Left ventricle myocardium inferior (tissue), 1 donor: ENCODE measurements at regions not wholly inside any gene's neighbourhood (a gene's known extent, or its start where the extent isn't known, plus 50 kb on each side); places are given as distances from the start of the nearest gene placed in this dataset.

Experiments
- DNase-seq: peaks from one replicate; pipeline ENCODE4 v3.0.0-alpha.2; 2020
- H3K27ac ChIP-seq: fragments of 200-600 bp; replicated peaks from 2 replicates; pipeline ENCODE4 v1.8.0; 2021
- H3K27me3 ChIP-seq: fragments of 200-600 bp; 2 replicates; pipeline ENCODE4 v1.8.0; 2021; ENCODE audit warnings: low read depth
- H3K36me3 ChIP-seq: fragments of 200-600 bp; 2 replicates; pipeline ENCODE4 v1.8.0; 2021
- H3K4me1 ChIP-seq: fragments of 200-600 bp; 2 replicates; pipeline ENCODE4 v1.8.0; 2021
- H3K4me3 ChIP-seq: fragments of 200-600 bp; 2 replicates; pipeline ENCODE4 v1.8.0; 2021; ENCODE audit warnings: mild to moderate bottlenecking, moderate library complexity
- H3K9me3 ChIP-seq: fragments of 200-600 bp; replicated peaks from 2 replicates; pipeline ENCODE4 v1.8.0; 2021
- intact Hi-C: fragments of 100-400 bp; cut with micrococcal nuclease; formaldehyde crosslinking; loops from one replicate; pipeline ENCODE4 v1.11.0; 2022
- TF ChIP-seq, protein P1 (sequence below): fragments of 200-600 bp; IDR thresholded peaks from 2 replicates; pipeline ENCODE4 v1.8.0; 2021; ENCODE audit warnings: antibody characterized with exemption, mild to moderate bottlenecking, borderline replicate concordance
- donor health status: DM: no; HTN: yes; CAD: no; lungs with severe emphysema.

DNA sequence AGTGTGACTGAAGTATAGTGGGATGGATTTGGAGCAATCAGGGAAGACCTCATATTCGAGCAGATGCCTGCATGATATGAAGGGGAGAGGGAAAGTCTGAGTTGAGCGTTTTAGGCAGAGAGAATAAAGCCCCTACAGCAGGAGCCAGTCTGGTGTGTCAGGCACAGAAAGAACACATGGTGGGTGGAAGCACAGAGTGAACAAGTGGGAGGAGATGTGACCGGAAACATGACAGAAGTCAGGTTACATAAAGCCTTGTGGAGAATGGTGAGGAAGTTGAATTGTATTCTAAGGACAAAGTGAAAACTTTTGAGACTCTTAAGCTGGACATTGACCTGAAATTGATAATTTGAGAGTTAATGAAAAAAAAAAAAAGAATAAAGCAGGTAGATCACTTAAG is 541.0 kb downstream of the PLOD2 start:
- Histone ChIP-seq H3K9me3 (no peaks in the 10 kb centered on the region), H3K27me3 (no peaks in the 10 kb centered on the region), H3K4me3 (no peak overlapping the region), H3K27ac (no peak overlapping the region), H3K4me1 (no peaks in the 10 kb centered on the region), H3K36me3 (no peaks in the 10 kb centered on the region)
- intact Hi-C loops = no loop called here
- TF ChIP-seq, protein P1, sequence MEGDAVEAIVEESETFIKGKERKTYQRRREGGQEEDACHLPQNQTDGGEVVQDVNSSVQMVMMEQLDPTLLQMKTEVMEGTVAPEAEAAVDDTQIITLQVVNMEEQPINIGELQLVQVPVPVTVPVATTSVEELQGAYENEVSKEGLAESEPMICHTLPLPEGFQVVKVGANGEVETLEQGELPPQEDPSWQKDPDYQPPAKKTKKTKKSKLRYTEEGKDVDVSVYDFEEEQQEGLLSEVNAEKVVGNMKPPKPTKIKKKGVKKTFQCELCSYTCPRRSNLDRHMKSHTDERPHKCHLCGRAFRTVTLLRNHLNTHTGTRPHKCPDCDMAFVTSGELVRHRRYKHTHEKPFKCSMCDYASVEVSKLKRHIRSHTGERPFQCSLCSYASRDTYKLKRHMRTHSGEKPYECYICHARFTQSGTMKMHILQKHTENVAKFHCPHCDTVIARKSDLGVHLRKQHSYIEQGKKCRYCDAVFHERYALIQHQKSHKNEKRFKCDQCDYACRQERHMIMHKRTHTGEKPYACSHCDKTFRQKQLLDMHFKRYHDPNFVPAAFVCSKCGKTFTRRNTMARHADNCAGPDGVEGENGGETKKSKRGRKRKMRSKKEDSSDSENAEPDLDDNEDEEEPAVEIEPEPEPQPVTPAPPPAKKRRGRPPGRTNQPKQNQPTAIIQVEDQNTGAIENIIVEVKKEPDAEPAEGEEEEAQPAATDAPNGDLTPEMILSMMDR = no peak
- no peak for DNase-seq

DNA sequence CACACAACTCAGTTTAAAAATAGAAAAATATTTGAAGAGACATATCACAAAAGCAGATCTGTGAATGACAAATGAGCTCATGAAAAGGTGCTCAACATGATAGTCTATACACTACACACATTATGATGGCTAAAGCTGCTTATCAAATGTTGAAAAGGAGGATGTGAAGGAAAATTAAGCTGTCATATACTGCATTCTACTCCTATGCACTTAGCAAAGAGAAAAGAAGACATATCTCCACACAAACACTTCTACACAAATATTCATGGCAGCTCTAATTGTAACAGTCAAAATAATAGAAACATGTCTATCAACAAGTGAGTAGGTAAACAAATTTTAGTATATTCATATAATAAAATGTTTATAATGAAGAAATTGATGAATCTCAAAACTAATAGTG is 540.5 kb downstream of the PLOD2 start:
- intact Hi-C loops = no loop called here

DNA sequence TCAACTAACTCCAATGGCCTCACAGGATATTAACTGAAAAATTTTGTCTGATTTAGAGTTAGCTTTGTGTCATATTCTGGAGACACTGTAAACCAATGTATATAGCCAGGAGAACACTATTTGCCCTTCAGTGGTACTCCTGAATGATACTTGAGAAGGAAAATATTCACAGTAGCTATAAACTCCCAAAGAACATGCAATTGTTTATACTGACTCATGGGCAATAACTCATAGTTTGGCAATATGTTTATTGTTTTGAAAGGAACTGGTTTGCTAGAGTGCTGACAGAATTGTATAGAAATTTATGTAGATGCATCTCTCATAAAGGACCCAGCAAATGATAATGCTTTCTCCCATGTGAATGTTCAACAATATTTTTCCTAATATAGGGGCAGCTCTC is 537.6 kb downstream of the PLOD2 start:
- Histone ChIP-seq H3K27me3 (no peaks in the 10 kb centered on the region), H3K36me3 (no peaks in the 10 kb centered on the region), H3K27ac (no peak overlapping the region), H3K4me3 (no peak overlapping the region), H3K9me3 (no peaks in the 10 kb centered on the region), H3K4me1 (no peaks in the 10 kb centered on the region)
- no peak for DNase-seq
- TF ChIP-seq, protein P1 = no peak
- intact Hi-C loops = no loop called here

More for the DNA sequence above, 540.5 kb downstream of the PLOD2 start:
- no peak overlapping the region for H3K27ac ChIP-seq
- no peaks in the 10 kb centered on the region for H3K9me3 ChIP-seq
- no peaks in the 10 kb centered on the region for H3K27me3 ChIP-seq
- TF ChIP-seq, protein P1 = no peak
- no peak overlapping the region for H3K4me3 ChIP-seq
- no peaks in the 10 kb centered on the region for H3K4me1 ChIP-seq
- H3K36me3 ChIP-seq = no peaks in the 10 kb centered on the region
- no peak for DNase-seq

DNA sequence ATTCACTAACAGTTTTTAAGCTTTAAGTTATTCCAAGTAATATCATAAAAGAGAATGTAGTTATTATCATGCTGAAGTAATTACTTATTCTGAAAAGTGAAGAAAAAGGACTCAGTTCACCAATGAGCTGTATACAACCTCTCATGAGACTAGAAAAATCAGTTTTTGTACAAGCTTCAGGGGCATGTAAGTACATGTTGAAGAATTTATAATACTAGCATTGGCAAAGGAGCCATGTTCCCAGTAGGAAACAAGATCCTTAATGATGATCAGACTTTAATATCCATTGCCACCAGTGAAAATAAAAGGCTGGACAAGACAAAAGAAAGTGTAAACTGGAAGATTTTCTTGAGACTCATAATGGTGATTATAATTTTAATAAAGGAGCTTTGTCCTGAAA is 532.8 kb downstream of the PLOD2 start:
- Histone ChIP-seq H3K4me3 (no peak overlapping the region), H3K9me3 (peaks cover 37% of the 10 kb centered on the region), H3K4me1 (no peaks in the 10 kb centered on the region), H3K36me3 (no peaks in the 10 kb centered on the region), H3K27ac (no peak overlapping the region), H3K27me3 (no peaks in the 10 kb centered on the region)
- no peak for DNase-seq
- TF ChIP-seq, protein P1 = no peak
- intact Hi-C loops = no loop called here

DNA sequence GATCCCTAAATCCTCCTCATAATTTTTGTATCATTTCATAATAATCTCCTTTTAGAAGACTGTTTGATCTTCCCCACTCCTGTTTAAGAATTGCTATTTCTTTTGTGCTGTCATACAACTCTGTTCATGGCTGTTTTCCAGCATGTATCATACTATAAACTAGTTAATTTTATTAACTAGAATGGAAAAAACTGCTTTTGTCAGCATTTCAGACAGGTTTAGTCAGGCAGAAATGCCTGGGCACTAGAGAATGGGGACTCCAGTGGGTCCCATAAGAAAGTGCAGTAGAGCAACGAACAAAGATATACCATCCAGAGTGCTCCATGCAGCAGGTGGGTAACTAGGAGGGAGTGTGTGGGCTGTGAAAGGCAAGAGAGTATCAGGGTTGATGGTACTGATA is 523.9 kb downstream of the PLOD2 start:
- intact Hi-C loops = no loop called here
- TF ChIP-seq, protein P1 = no peak
- DNase-seq = no peak
- H3K27ac ChIP-seq = no peak overlapping the region
- peaks cover 8% of the 10 kb centered on the region for H3K9me3 ChIP-seq
- H3K27me3 ChIP-seq = no peaks in the 10 kb centered on the region
- H3K36me3 ChIP-seq = no peaks in the 10 kb centered on the region
- no peak overlapping the region for H3K4me3 ChIP-seq
- no peaks in the 10 kb centered on the region for H3K4me1 ChIP-seq
